SK-N-SH treated with all-trans-retinoic acid at 6 μM for 48 hours (cell line): ENCODE measurements at regions not wholly inside any gene's neighbourhood (a gene's known extent, or its start where the extent isn't known, plus 50 kb on each side); places are given as distances from the start of the nearest gene placed in this dataset.

ENCODE experiments used
- BACH2 ChIP-seq: fragments of 250-450 bp; sonication (Bioruptor Pico); IDR thresholded peaks from 2 replicates; pipeline ENCODE4 v1.9.0; 2021; ENCODE audit warnings: mild to moderate bottlenecking, borderline replicate concordance
- ISL1 ChIP-seq: fragments of 250-450 bp; sonication (Bioruptor Pico); IDR thresholded peaks from 2 replicates; pipeline ENCODE4 v2.1.2; 2022; ENCODE audit warnings: mild to moderate bottlenecking, moderate library complexity
- PPARA ChIP-seq: fragments of 250-450 bp; sonication (Bioruptor Pico); IDR thresholded peaks from 2 replicates; pipeline ENCODE4 v1.5.0; 2020; ENCODE audit warnings: mild to moderate bottlenecking, borderline replicate concordance
- RARB ChIP-seq: fragments of 250-450 bp; sonication (Bioruptor Pico); IDR thresholded peaks from 2 replicates; pipeline ENCODE4 v1.8.0; 2021; ENCODE audit warnings: mild to moderate bottlenecking, moderate library complexity
- ZC3H10 ChIP-seq: fragments of 250-450 bp; sonication (Bioruptor Pico); IDR thresholded peaks from 2 replicates; pipeline ENCODE4 v1.5.1; 2021; ENCODE audit warnings: mild to moderate bottlenecking, moderate library complexity
- ZFP3 ChIP-seq: fragments of 250-450 bp; sonication (Bioruptor Pico); IDR thresholded peaks from 2 replicates; pipeline ENCODE4 v1.5.0; 2020; ENCODE audit warnings: mild to moderate bottlenecking, moderate library complexity
- ZFP30 ChIP-seq: fragments of 450-650 bp; formaldehyde crosslinking; IDR thresholded peaks from 2 replicates; pipeline ENCODE4 v1.5.0; 2022; ENCODE audit warnings: mild to moderate bottlenecking, moderate library complexity
- ZNF565 ChIP-seq: fragments of 450-650 bp; formaldehyde crosslinking; conservative IDR thresholded peaks from 2 replicates; pipeline ENCODE4 v1.5.0; 2020; ENCODE audit warnings: low read depth, mild to moderate bottlenecking, moderate library complexity
- ZNF70 ChIP-seq: fragments of 450-650 bp; formaldehyde crosslinking; IDR thresholded peaks from 2 replicates; pipeline ENCODE4 v1.5.0; 2020; ENCODE audit warnings: mild to moderate bottlenecking, moderate library complexity
- TF ChIP-seq, protein P1 (sequence below): fragments of 250-450 bp; sonication (Bioruptor Pico); IDR thresholded peaks from 2 replicates; pipeline ENCODE4 v1.8.0; 2020; ENCODE audit warnings: mild to moderate bottlenecking, moderate library complexity, borderline replicate concordance
- TF ChIP-seq, protein P2 (sequence below): fragments of 250-450 bp; sonication (Bioruptor Pico); IDR thresholded peaks from 2 replicates; pipeline ENCODE4 v1.5.1; 2020; ENCODE audit warnings: low read depth, mild to moderate bottlenecking, moderate library complexity
- TF ChIP-seq, protein P3 (sequence below): fragments of 250-450 bp; sonication (Bioruptor Pico); IDR thresholded peaks from 2 replicates; pipeline ENCODE4 v1.5.1; 2021; ENCODE audit warnings: mild to moderate bottlenecking, moderate library complexity
- TF ChIP-seq, protein P4 (sequence below): fragments of 250-450 bp; sonication (Bioruptor Pico); IDR thresholded peaks from 2 replicates; pipeline ENCODE4 v1.8.0; 2021; ENCODE audit warnings: low read depth, mild to moderate bottlenecking, moderate library complexity, borderline replicate concordance

DNA sequence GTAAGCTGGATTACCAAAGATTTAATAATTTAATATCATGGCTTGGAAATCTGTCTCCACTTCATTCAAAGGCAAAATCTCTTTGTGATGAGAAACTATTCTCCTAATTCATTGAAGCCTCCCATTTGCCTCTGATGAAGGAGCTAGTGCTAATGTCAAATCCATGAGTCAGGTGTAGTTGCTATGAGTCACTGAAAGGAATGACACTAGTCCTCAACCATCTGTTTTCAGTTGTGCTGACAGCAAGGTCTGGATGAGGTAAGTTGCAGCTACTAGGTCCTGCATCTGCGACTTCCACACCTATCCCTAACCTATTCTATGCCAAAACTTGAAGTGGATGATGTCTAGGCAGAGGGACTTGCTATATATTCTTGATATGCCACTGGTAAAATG lies 324.0 kb upstream of the UBE2E3 start:
- no peak for TF ChIP-seq ZNF70 (CRISPR knock-in tag)
- no peak for TF ChIP-seq RARB (CRISPR knock-in tag)
- TF ChIP-seq, protein P1, sequence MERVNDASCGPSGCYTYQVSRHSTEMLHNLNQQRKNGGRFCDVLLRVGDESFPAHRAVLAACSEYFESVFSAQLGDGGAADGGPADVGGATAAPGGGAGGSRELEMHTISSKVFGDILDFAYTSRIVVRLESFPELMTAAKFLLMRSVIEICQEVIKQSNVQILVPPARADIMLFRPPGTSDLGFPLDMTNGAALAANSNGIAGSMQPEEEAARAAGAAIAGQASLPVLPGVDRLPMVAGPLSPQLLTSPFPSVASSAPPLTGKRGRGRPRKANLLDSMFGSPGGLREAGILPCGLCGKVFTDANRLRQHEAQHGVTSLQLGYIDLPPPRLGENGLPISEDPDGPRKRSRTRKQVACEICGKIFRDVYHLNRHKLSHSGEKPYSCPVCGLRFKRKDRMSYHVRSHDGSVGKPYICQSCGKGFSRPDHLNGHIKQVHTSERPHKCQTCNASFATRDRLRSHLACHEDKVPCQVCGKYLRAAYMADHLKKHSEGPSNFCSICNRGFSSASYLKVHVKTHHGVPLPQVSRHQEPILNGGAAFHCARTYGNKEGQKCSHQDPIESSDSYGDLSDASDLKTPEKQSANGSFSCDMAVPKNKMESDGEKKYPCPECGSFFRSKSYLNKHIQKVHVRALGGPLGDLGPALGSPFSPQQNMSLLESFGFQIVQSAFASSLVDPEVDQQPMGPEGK (CRISPR knock-in tag) = no peak
- no peak for TF ChIP-seq ZFP3 (CRISPR knock-in tag)
- TF ChIP-seq, protein P2, sequence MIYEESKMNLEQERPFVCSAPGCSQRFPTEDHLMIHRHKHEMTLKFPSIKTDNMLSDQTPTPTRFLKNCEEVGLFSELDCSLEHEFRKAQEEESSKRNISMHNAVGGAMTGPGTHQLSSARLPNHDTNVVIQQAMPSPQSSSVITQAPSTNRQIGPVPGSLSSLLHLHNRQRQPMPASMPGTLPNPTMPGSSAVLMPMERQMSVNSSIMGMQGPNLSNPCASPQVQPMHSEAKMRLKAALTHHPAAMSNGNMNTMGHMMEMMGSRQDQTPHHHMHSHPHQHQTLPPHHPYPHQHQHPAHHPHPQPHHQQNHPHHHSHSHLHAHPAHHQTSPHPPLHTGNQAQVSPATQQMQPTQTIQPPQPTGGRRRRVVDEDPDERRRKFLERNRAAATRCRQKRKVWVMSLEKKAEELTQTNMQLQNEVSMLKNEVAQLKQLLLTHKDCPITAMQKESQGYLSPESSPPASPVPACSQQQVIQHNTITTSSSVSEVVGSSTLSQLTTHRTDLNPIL (CRISPR knock-in tag) = no peak
- no peak for TF ChIP-seq ISL1
- TF ChIP-seq, protein P3, sequence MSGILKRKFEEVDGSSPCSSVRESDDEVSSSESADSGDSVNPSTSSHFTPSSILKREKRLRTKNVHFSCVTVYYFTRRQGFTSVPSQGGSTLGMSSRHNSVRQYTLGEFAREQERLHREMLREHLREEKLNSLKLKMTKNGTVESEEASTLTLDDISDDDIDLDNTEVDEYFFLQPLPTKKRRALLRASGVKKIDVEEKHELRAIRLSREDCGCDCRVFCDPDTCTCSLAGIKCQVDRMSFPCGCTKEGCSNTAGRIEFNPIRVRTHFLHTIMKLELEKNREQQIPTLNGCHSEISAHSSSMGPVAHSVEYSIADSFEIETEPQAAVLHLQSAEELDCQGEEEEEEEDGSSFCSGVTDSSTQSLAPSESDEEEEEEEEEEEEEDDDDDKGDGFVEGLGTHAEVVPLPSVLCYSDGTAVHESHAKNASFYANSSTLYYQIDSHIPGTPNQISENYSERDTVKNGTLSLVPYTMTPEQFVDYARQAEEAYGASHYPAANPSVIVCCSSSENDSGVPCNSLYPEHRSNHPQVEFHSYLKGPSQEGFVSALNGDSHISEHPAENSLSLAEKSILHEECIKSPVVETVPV = no peak
- TF ChIP-seq ZFP30 (CRISPR knock-in tag) = no peak
- TF ChIP-seq, protein P4, sequence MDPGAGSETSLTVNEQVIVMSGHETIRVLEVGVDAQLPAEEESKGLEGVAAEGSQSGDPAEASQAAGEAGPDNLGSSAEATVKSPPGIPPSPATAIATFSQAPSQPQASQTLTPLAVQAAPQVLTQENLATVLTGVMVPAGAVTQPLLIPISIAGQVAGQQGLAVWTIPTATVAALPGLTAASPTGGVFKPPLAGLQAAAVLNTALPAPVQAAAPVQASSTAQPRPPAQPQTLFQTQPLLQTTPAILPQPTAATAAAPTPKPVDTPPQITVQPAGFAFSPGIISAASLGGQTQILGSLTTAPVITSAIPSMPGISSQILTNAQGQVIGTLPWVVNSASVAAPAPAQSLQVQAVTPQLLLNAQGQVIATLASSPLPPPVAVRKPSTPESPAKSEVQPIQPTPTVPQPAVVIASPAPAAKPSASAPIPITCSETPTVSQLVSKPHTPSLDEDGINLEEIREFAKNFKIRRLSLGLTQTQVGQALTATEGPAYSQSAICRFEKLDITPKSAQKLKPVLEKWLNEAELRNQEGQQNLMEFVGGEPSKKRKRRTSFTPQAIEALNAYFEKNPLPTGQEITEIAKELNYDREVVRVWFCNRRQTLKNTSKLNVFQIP (CRISPR knock-in tag) = no peak
- no peak for TF ChIP-seq PPARA (CRISPR knock-in tag)
- TF ChIP-seq ZC3H10 (CRISPR knock-in tag) = no peak
- TF ChIP-seq ZNF565 (CRISPR knock-in tag) = no peak
- TF ChIP-seq BACH2 (CRISPR knock-in tag) = no peak
